ENCODE measurements at regions not wholly inside any gene's neighbourhood (a gene's known extent, or its start where the extent isn't known, plus 50 kb on each side); places are given as distances from the start of the nearest gene placed in this dataset.

GRCh38 chr14:101130861-101131260 is 227.3 kb upstream of the RTL1 start:
- TF ChIP-seq CTCF (IDR thresholded peaks at IDR 0.05; ENCODE audit: insufficient read depth, low read length, poor library complexity, severe bottlenecking): no peak
- TF ChIP-seq EZH2phosphoT487 (conservative IDR thresholded peaks at IDR 0.05; ENCODE audit: low read length): no peak
